Esophagus muscularis mucosa (tissue), 4 donors: ENCODE measurements at regions not wholly inside any gene's neighbourhood (a gene's known extent, or its start where the extent isn't known, plus 50 kb on each side); places are given as distances from the start of the nearest gene placed in this dataset.

Experiments used
- CTCF ChIP-seq, 3 experiments: fragments of 200-600 bp in 2 of 3; fragments of 450-650 bp in 1 of 3; sonication (generic) in 2 of 3; IDR thresholded peaks; one replicate each; pipeline ENCODE4 v1.5.1; 2017 to 2019; ENCODE audit warnings: antibody characterized with exemption in 3 of 3, mild to moderate bottlenecking in 2 of 3, moderate library complexity in 1 of 3
- EP300 ChIP-seq: sonication (generic); formaldehyde crosslinking; IDR thresholded peaks from one replicate; pipeline ENCODE4 v1.6.1; 2017; ENCODE audit warnings: antibody characterized with exemption
- POLR2A ChIP-seq: fragments of 450-650 bp; IDR thresholded peaks from one replicate; pipeline ENCODE4 v1.6.1; 2017; ENCODE audit warnings: antibody characterized with exemption, moderate library complexity, mild to moderate bottlenecking, low read depth

GRCh38 chrX:20663336-20663735 lies 396.6 kb upstream of the RPS6KA3 start:
- TF ChIP-seq POLR2A (no peak), CTCF (IDR thresholded peaks at IDR 0.05) (no peak), EP300 (no peak)
